HG02970 (cell line): ENCODE measurements at regions not wholly inside any gene's neighbourhood (a gene's known extent, or its start where the extent isn't known, plus 50 kb on each side); places are given as distances from the start of the nearest gene placed in this dataset.
"Not testable (repeated sequence)": the region's sequence is repeated elsewhere in the genome, so short reads cannot be mapped to it uniquely, and the experiment has no call there.

Experiments used
- ATAC-seq: cut with Tn5 transposase; IDR thresholded peaks from one replicate; pipeline ENCODE4 v1.9.1; 2021; ENCODE audit warnings: mild to moderate bottlenecking, moderate library complexity, moderate number of reproducible peaks; ENCODE audit not compliant: unreplicated experiment, low FRiP score

- no peak for ATAC-seq
These were observed 50.7 kb upstream of the DIAPH3 start for GRCh38 chr13:60214213-60215055.

GRCh38 chr13:60220072-60220471, 56.3 kb upstream of the DIAPH3 start:
- no peak for ATAC-seq

- ATAC-seq: no peak
These were observed 57.9 kb upstream of the DIAPH3 start for GRCh38 chr13:60221581-60221980.

DNA sequence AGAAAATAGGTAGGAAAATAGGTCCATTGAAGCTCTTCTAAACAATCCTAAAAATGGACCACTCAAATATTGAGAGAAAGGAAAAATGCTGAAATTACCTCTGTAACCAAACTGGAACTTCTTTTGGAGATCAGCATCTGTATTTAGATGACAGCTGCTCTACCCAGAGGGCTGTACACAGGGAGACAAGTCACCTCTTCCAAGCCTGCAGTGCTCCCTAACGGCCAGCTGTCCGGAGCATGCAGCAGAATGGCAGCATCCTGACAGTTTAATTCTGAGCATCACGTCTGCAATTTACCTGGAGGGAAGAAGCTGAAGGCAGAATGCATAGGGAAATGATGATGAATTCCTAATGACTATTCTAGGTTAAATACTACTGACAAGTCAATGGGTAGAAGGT, 62.8 kb upstream of the DIAPH3 start:
- no peak for ATAC-seq

- no peak for ATAC-seq
These were observed 63.4 kb upstream of the DIAPH3 start for GRCh38 chr13:60227158-60227557.

- no peak for ATAC-seq
These were observed 66.1 kb upstream of the DIAPH3 start for GRCh38 chr13:60229708-60230272.

DNA sequence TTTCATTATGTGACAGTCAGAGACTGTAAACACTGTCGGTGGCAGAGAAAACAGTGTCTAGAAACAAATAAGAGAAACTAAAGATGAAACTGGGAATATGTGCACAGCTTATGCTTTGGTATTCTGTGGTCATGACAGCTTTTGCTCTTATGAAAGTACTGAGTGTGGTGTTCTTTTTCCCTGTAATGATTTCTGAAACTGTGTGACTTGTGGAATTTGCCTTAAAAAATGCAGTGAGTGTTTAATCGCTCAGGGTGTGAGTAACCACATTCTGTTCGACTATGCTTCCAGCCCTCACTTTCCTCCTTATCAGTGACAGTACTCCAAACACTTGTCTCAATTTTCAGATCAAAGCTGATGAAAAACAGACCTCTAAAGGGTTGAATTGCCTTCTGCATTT, 66.9 kb upstream of the DIAPH3 start:
- ATAC-seq: no peak

- ATAC-seq: no peak
These were observed 78.4 kb upstream of the DIAPH3 start for GRCh38 chr13:60242043-60242595.

GRCh38 chr13:60244381-60244780, 80.7 kb upstream of the DIAPH3 start:
- no peak for ATAC-seq

DNA sequence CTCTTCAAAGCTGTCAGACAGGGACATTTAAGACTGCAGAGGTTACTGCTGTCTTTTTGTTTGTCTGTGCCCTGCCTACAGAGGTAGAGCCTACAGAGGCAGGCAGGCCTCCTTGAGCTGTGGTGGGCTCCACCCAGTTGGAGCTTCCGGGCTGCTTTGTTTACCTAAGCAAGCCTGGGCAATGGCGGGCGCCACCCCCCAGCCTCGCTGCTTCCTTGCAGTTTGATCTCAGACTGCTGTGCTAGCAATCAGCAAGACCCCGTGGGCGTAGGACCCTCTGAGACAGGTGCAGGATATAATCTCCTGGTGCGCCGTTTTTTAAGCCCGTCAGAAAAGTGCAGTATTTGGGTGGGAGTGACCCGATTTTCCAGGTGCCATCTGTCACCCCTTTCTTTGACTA, 87.7 kb upstream of the DIAPH3 start:
- not testable (repeated sequence) for ATAC-seq

DNA sequence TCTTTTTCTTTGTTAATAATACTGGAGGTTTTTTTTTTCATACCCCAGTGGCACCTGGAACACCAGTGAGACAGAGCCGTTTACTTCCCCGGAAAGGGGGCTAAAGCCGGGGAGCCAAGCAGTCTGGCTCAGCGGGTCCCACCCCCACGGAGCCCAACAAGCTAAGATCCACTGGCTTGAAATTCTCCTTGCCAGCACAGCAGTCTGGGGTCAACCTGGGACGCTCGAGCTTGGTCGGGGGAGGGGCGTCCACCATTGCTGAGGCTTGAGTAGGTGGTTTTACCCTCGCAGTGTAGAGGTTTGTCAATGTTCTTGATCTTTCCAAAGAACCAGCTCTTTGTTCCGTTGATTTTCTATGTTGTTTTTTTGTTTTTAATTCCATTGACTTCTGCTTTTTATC, 94.6 kb upstream of the DIAPH3 start:
- no peak for ATAC-seq

- no peak for ATAC-seq
These were observed 96.7 kb upstream of the DIAPH3 start for GRCh38 chr13:60260440-60260839.

- no peak for ATAC-seq
These were observed 98.0 kb upstream of the DIAPH3 start for GRCh38 chr13:60261432-60262351.

GRCh38 chr13:60265566-60265965, 101.8 kb upstream of the DIAPH3 start:
- no peak for ATAC-seq

DNA sequence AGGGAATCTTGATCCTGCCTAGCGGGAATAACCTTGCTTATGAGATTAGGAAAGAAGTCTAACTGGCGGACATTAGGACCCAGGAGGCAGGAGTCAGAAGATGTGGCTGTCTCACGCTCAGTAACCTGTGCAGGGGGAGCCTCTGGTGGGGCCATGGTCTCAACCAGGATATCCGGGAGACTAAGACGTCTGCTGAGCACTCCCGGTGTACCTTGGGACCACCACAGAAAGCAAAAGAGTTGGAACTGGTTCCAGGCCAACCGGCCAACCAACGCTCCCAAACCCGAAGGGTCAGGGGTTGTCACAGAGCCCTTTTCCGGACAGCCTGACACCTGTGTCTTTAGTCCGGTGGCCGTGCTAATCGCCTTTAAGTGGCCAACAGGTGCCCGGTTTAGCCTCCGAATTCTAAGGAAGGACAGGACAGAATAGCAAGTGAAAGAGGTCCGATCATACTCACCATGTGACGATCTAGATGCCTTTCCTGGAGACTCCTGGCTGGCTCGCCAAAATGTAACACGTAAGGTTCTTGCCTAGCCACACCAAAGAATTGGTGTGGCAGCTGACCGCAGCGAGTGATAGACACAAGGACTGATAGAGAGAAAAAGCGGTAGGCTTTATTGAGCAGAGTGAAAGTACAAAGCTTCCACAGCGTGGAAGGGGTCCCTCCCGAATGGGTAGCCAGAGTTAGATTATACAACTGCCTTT, 103.9 kb upstream of the DIAPH3 start:
- peak; percentile 61 for ATAC-seq

- ATAC-seq: no peak
These were observed 104.5 kb upstream of the DIAPH3 start for GRCh38 chr13:60268203-60268555.

DNA sequence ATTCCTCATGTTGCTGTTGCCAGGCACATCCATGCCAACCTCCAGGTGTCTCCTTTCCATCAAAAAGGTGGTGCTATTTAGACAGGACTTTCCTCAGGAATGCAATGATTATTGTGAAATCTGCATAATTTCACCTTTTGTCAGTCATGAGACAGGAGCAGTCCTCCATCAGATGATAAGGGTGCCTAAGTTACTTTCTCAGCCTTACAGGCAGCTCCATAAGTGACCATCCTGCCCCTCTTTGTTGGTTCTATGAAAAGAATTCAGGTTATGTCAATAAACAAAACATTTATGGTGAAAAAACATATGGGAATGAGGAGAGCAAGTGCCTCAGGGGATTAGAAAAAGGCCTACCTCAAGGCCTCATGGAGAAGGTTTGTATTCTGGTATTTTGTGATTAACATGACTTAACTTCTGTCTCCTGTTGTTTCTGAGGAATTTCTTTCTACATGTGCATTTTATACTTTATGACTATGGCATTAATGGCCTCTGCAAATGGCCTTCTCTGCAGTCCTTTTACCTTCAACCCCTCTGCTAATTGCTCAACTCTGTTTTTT, 110.3 kb upstream of the DIAPH3 start:
- ATAC-seq: no peak

GRCh38 chr13:60274655-60275054, 110.9 kb upstream of the DIAPH3 start:
- ATAC-seq: no peak

- no peak for ATAC-seq
These were observed 111.5 kb upstream of the DIAPH3 start for GRCh38 chr13:60275208-60275607.

GRCh38 chr13:60280524-60280923, 116.5 kb upstream of the TDRD3 start:
- ATAC-seq: not testable (repeated sequence)
